HepG2 (cell line): ENCODE measurements at regions not wholly inside any gene's neighbourhood (a gene's known extent, or its start where the extent isn't known, plus 50 kb on each side); places are given as distances from the start of the nearest gene placed in this dataset.
A peak's percentile ranks its signal among the peaks of the same experiment; 100 is the strongest.

Experiments
- ATF7 ChIP-seq, 2 experiments: fragments of 450-650 bp in 1 of 2; sonication (generic) in 1 of 2; formaldehyde crosslinking in 1 of 2; IDR thresholded peaks; 2 replicates each; pipeline versions ENCODE4 v1.4.0 to v1.6.1; 2016 to 2020; ENCODE audit warnings: antibody characterized with exemption in 1 of 2, mild to moderate bottlenecking in 1 of 2, missing genetic modification reagents in 1 of 2
- FOXP4 ChIP-seq: sonication (generic); formaldehyde crosslinking; IDR thresholded peaks from 2 replicates; pipeline ENCODE4 v1.4.0; 2020; ENCODE audit warnings: missing genetic modification reagents
- ISL2 ChIP-seq: sonication (generic); formaldehyde crosslinking; IDR thresholded peaks from 2 replicates; pipeline ENCODE4 v1.5.0; 2020; ENCODE audit warnings: missing genetic modification reagents
- MED1 ChIP-seq: sonication (generic); formaldehyde crosslinking; IDR thresholded peaks from 2 replicates; pipeline ENCODE4 v1.4.0; 2020; ENCODE audit warnings: missing genetic modification reagents
- MED8 ChIP-seq: sonication (generic); formaldehyde crosslinking; IDR thresholded peaks from 2 replicates; pipeline ENCODE4 v1.8.1; 2023; ENCODE audit warnings: mild to moderate bottlenecking, missing genetic modification reagents; ENCODE audit not compliant: insufficient replicate concordance
- PCBP2 ChIP-seq: fragments of 200-400 bp; formaldehyde crosslinking; optimal IDR thresholded peaks from 2 replicates; pipeline ENCODE3; 2018; ENCODE audit warnings: low read length, low read depth; ENCODE audit not compliant: poor library complexity, severe bottlenecking
- SMYD3 ChIP-seq: sonication (generic); formaldehyde crosslinking; IDR thresholded peaks from 2 replicates; pipeline ENCODE4 v1.8.1; 2023; ENCODE audit warnings: mild to moderate bottlenecking, missing genetic modification reagents
- SPEN ChIP-seq: sonication (generic); formaldehyde crosslinking; IDR thresholded peaks from 2 replicates; pipeline ENCODE4 v1.5.1; 2020; ENCODE audit warnings: low read depth, mild to moderate bottlenecking, missing genetic modification reagents
- STAT6 ChIP-seq: sonication (generic); formaldehyde crosslinking; IDR thresholded peaks from 2 replicates; pipeline ENCODE4 v1.4.0; 2020; ENCODE audit warnings: missing genetic modification reagents, mild to moderate bottlenecking, borderline replicate concordance
- ZBTB40 ChIP-seq, 2 experiments: fragments of 450-650 bp in 1 of 2; sonication (generic) in 1 of 2; formaldehyde crosslinking in 1 of 2; IDR thresholded peaks; 2 replicates each; pipeline versions ENCODE4 v1.6.1 to v1.8.0; 2016 to 2022; ENCODE audit warnings: antibody characterized with exemption in 1 of 2, mild to moderate bottlenecking in 1 of 2, missing genetic modification reagents in 1 of 2
- ZNF232 ChIP-seq: sonication (generic); formaldehyde crosslinking; IDR thresholded peaks from 2 replicates; pipeline ENCODE4 v1.4.0; 2020; ENCODE audit warnings: missing genetic modification reagents, borderline replicate concordance
- ZNF333 ChIP-seq: sonication (generic); formaldehyde crosslinking; IDR thresholded peaks from 2 replicates; pipeline ENCODE4 v1.4.0; 2020; ENCODE audit warnings: mild to moderate bottlenecking, missing genetic modification reagents, borderline replicate concordance
- ZNF432 ChIP-seq: sonication (generic); formaldehyde crosslinking; IDR thresholded peaks from 2 replicates; pipeline ENCODE4 v1.5.0; 2020; ENCODE audit warnings: missing genetic modification reagents, mild to moderate bottlenecking, borderline replicate concordance
- ZNF644 ChIP-seq: IDR thresholded peaks from 2 replicates; pipeline ENCODE4 v1.6.1; 2016; ENCODE audit warnings: low read depth
- ZNF674 ChIP-seq: sonication (generic); formaldehyde crosslinking; IDR thresholded peaks from 2 replicates; pipeline ENCODE4 v1.5.0; 2020; ENCODE audit warnings: low read depth, mild to moderate bottlenecking, missing genetic modification reagents

- TF ChIP-seq FOXP4 = peak; percentile 84
- peak; percentile 72; the same call in 1 of the 2 replicates for TF ChIP-seq ZNF232 (CRISPR knock-in tag)
- TF ChIP-seq ATF7 (IDR thresholded peaks at IDR 0.05) = no peak
- no peak for TF ChIP-seq ATF7 (CRISPR knock-in tag; IDR thresholded peaks at IDR 0.05)
- peak; percentile 72; the same call in 1 of the 2 replicates for TF ChIP-seq ZNF333 (CRISPR knock-in tag)
- no peak for TF ChIP-seq ZNF674 (CRISPR knock-in tag)
- peak; percentile 87 for TF ChIP-seq ZNF644 (CRISPR knock-in tag)
- TF ChIP-seq ISL2 (CRISPR knock-in tag) = peak; percentile 86
- 0 out of 2 replicates have a peak, but pooled peaks have one; percentile 41 for TF ChIP-seq SMYD3 (CRISPR knock-in tag)
- TF ChIP-seq PCBP2 = no peak
- TF ChIP-seq ZBTB40 (IDR thresholded peaks at IDR 0.05) = no peak
- peak; percentile 64; the same call in 1 of the 2 replicates for TF ChIP-seq ZBTB40 (CRISPR knock-in tag; IDR thresholded peaks at IDR 0.05)
- no peak for TF ChIP-seq ZNF432 (CRISPR knock-in tag)
- TF ChIP-seq STAT6 = no peak
- TF ChIP-seq SPEN (CRISPR knock-in tag) = peak; percentile 85; the same call in 1 of the 2 replicates
- peak; percentile 92 for TF ChIP-seq MED8 (CRISPR knock-in tag)
- peak; percentile 89 for TF ChIP-seq MED1 (CRISPR knock-in tag)
Observed at GRCh38 chr3:187983484-187984124, 170.4 kb upstream of the LPP start (continued).
